ENCODE measurements at regions not wholly inside any gene's neighbourhood (a gene's known extent, or its start where the extent isn't known, plus 50 kb on each side); places are given as distances from the start of the nearest gene placed in this dataset.

GRCh38 chr15:95644100-95644875, 686.2 kb upstream of the NR2F2 start:
- no peak for TF ChIP-seq CTCF (IDR thresholded peaks at IDR 0.05)
- no peaks in the 10 kb centered on the region for H3K36me3 ChIP-seq
- no peak overlapping the region for H3K4me3 ChIP-seq
- H3K4me1 ChIP-seq, result no peaks in the 10 kb centered on the region
- intact Hi-C loops (cut with DNase I), result no loop called here
- no peak overlapping the region for H3K27ac ChIP-seq
- DNase-seq (no peak), ATAC-seq (no peak)
- no peaks in the 10 kb centered on the region for H3K9me3 ChIP-seq
- no peaks in the 10 kb centered on the region for H3K27me3 ChIP-seq (ENCODE audit: low read depth)

- no peaks in the 10 kb centered on the region for H3K9me3 ChIP-seq
- DNase-seq (no peak), ATAC-seq (no peak)
- no peak for TF ChIP-seq CTCF (IDR thresholded peaks at IDR 0.05)
- no peak overlapping the region for H3K27ac ChIP-seq
- H3K4me1 ChIP-seq, result no peaks in the 10 kb centered on the region
- intact Hi-C loops (cut with DNase I), result no loop called here
- H3K36me3 ChIP-seq, result no peaks in the 10 kb centered on the region
- H3K27me3 ChIP-seq (ENCODE audit: low read depth), result no peaks in the 10 kb centered on the region
- H3K4me3 ChIP-seq, result no peak overlapping the region
Observed at GRCh38 chr15:95645791-95646338, 684.6 kb upstream of the NR2F2 start.

GRCh38 chr15:95646484-95647273, 683.8 kb upstream of the NR2F2 start:
- Histone ChIP-seq H3K36me3 (no peaks in the 10 kb centered on the region), H3K4me1 (no peaks in the 10 kb centered on the region), H3K4me3 (no peak overlapping the region), H3K9me3 (no peaks in the 10 kb centered on the region), H3K27ac (no peak overlapping the region), H3K27me3 (ENCODE audit: low read depth) (no peaks in the 10 kb centered on the region)
- DNase-seq (no peak), ATAC-seq (no peak)
- no peak for TF ChIP-seq CTCF (IDR thresholded peaks at IDR 0.05)
- intact Hi-C loops (cut with DNase I), result no loop called here

- Histone ChIP-seq H3K9me3 (no peaks in the 10 kb centered on the region), H3K4me1 (no peaks in the 10 kb centered on the region), H3K27ac (no peak overlapping the region), H3K27me3 (ENCODE audit: low read depth) (no peaks in the 10 kb centered on the region), H3K4me3 (no peak overlapping the region), H3K36me3 (no peaks in the 10 kb centered on the region)
- DNase-seq, result no peak
- ATAC-seq, result no peak
- intact Hi-C loops (cut with DNase I), result no loop called here
- TF ChIP-seq CTCF (IDR thresholded peaks at IDR 0.05), result no peak
Observed at GRCh38 chr15:95647531-95648277, 682.8 kb upstream of the NR2F2 start.

GRCh38 chr15:95653361-95653805, 677.1 kb upstream of the NR2F2 start:
- Histone ChIP-seq H3K27me3 (ENCODE audit: low read depth) (no peaks in the 10 kb centered on the region), H3K4me3 (no peak overlapping the region), H3K4me1 (no peaks in the 10 kb centered on the region), H3K27ac (no peak overlapping the region), H3K36me3 (no peaks in the 10 kb centered on the region), H3K9me3 (no peaks in the 10 kb centered on the region)
- no peak for ATAC-seq
- intact Hi-C loops (cut with DNase I), result no loop called here
- DNase-seq, result no peak
- TF ChIP-seq CTCF (IDR thresholded peaks at IDR 0.05), result no peak

Measured in lower lobe of right lung (tissue), 2 donors.